ENCODE measurements at regions not wholly inside any gene's neighbourhood (a gene's known extent, or its start where the extent isn't known, plus 50 kb on each side); places are given as distances from the start of the nearest gene placed in this dataset.

DNA sequence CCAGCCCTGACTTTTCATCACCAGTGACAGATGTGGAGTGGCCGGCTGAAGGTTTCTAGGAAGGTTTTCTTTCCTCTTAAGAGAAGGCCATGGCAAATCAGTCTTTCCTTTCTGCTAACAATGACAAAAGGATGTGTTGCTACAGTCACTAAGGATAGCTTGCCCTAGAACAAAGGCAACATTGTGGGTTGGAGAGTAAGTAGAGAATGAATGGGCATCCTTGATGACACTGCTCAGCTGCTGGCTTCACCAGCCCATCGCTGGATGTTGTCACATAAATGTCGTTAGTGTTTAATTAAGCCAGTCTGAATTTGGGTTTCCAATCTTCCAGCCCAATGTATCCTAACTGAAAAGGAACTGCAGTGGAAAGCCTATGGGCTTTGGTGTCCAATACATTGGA is 168.4 kb downstream of the ZIC5 start:
- TF ChIP-seq REST (IDR thresholded peaks at IDR 0.05; ENCODE audit: insufficient read depth in 1 of 2, low read depth in 2 of 2, low read length in 2 of 2), result no peak

DNA sequence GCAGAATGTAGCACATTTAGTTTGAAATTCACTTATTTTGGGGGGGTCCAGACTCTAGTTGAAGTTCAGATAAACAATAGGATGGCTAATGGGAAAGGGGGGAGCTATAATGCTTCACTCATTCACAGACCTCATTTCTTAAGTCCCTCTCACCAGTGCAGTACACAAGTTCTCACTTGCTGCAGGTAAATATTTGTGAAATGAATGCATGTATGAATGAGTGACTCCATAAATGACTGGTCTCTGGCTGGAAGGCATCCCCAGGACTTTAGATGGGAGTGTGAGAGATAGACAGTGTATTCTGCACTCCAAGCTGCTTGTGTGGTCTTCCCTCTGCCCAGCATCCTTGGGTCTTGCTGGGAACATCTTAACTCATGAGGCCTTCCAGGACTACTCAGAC is 169.2 kb downstream of the ZIC5 start:
- TF ChIP-seq TAF1 (IDR thresholded peaks at IDR 0.05; ENCODE audit: borderline replicate concordance, insufficient read depth, low read length) (no peak), SIN3A (IDR thresholded peaks at IDR 0.05; ENCODE audit: borderline replicate concordance, insufficient read depth, low read length) (no peak), POLR2AphosphoS5 (IDR thresholded peaks at IDR 0.05; ENCODE audit: low read depth, low read length) (no peak), FOXP2 (optimal IDR thresholded peaks at IDR 0.05; ENCODE audit: borderline replicate concordance, extremely low read depth, extremely low read length, insufficient read depth) (no peak), REST (IDR thresholded peaks at IDR 0.05; ENCODE audit: insufficient read depth in 1 of 2, low read depth in 2 of 2, low read length in 2 of 2) (no peak)

GRCh38 chr13:99800951-99801350 is 170.6 kb downstream of the ZIC5 start:
- TF ChIP-seq FOXP2 (optimal IDR thresholded peaks at IDR 0.05; ENCODE audit: borderline replicate concordance, extremely low read depth, extremely low read length, insufficient read depth), result no peak
- no peak for TF ChIP-seq SIN3A (IDR thresholded peaks at IDR 0.05; ENCODE audit: borderline replicate concordance, insufficient read depth, low read length)
- no peak for TF ChIP-seq REST (IDR thresholded peaks at IDR 0.05; ENCODE audit: insufficient read depth in 1 of 2, low read depth in 2 of 2, low read length in 2 of 2)

GRCh38 chr13:99800011-99800410 is 171.6 kb downstream of the ZIC5 start:
- TF ChIP-seq SIN3A (IDR thresholded peaks at IDR 0.05; ENCODE audit: borderline replicate concordance, insufficient read depth, low read length), result no peak
- no peak for TF ChIP-seq REST (IDR thresholded peaks at IDR 0.05; ENCODE audit: insufficient read depth in 1 of 2, low read depth in 2 of 2, low read length in 2 of 2)
- TF ChIP-seq FOXP2 (optimal IDR thresholded peaks at IDR 0.05; ENCODE audit: borderline replicate concordance, extremely low read depth, extremely low read length, insufficient read depth), result no peak
- no peak for TF ChIP-seq POLR2AphosphoS5 (IDR thresholded peaks at IDR 0.05; ENCODE audit: low read depth, low read length)
- no peak for TF ChIP-seq TAF1 (IDR thresholded peaks at IDR 0.05; ENCODE audit: borderline replicate concordance, insufficient read depth, low read length)

DNA sequence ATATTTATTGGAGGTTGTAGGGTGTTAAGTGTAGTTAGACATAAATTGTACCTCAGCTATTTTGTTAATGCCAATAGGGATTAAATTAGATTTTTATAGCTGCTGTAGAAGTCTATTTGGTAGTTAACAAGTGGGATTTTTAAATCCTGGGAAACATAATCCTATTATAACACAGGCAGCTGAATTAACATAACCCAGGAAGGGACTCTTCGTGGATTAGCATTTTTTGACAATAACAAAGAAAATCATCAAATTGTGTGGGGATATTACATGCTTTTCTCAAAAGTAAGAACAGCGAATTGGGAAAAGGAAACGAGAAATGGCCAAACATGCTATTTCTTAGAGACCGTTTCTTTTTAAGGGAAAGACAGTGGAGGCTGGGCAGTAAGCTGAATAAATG is 172.8 kb downstream of the ZIC5 start:
- TF ChIP-seq POLR2AphosphoS5 (IDR thresholded peaks at IDR 0.05; ENCODE audit: low read depth, low read length) (no peak), FOXP2 (optimal IDR thresholded peaks at IDR 0.05; ENCODE audit: borderline replicate concordance, extremely low read depth, extremely low read length, insufficient read depth) (no peak), SIN3A (IDR thresholded peaks at IDR 0.05; ENCODE audit: borderline replicate concordance, insufficient read depth, low read length) (no peak)

Data from PFSK-1 (cell line).